GM19239 (cell line): ENCODE measurements at regions not wholly inside any gene's neighbourhood (a gene's known extent, or its start where the extent isn't known, plus 50 kb on each side); places are given as distances from the start of the nearest gene placed in this dataset.

ENCODE experiments used
- DNase-seq: peaks from one replicate; pipeline ENCODE4 v3.0.0; 2011; ENCODE audit warnings: low spot score; ENCODE audit not compliant: insufficient read length
- FAIRE-seq: peaks from 2 replicates; lab custom pipeline; 2011; peaks lifted over from hg19 to GRCh38; lab: Jason Lieb, UNC

- DNase-seq (no peak), FAIRE-seq (no peak)
Observed at GRCh38 chr11:87399341-87399740, 361.6 kb downstream of the TMEM135 start.

GRCh38 chr11:87398931-87399330 lies 361.2 kb downstream of the TMEM135 start:
- no peak for DNase-seq
- FAIRE-seq: no peak

- no peak for FAIRE-seq
- no peak for DNase-seq
Observed at GRCh38 chr11:87397011-87397865, 359.5 kb downstream of the TMEM135 start.

- FAIRE-seq: no peak
- DNase-seq: no peak
Observed at GRCh38 chr11:87394924-87395323, 357.2 kb downstream of the TMEM135 start.

- no peak for FAIRE-seq
- no peak for DNase-seq
Observed at GRCh38 chr11:87392665-87393064, 354.9 kb downstream of the TMEM135 start.

- no peak for FAIRE-seq
- DNase-seq: no peak
Observed at GRCh38 chr11:87391496-87391895, 353.8 kb downstream of the TMEM135 start.

GRCh38 chr11:87384078-87384729 lies 346.5 kb downstream of the TMEM135 start:
- DNase-seq (no peak), FAIRE-seq (no peak)

GRCh38 chr11:87374038-87374807 lies 336.5 kb downstream of the TMEM135 start:
- FAIRE-seq: no peak
- no peak for DNase-seq
